ENCODE measurements at regions not wholly inside any gene's neighbourhood (a gene's known extent, or its start where the extent isn't known, plus 50 kb on each side); places are given as distances from the start of the nearest gene placed in this dataset.

- Histone ChIP-seq H3K4me2 (replicated peaks; ENCODE audit: extremely low read depth, low read length, poor library complexity, severe bottlenecking) (no peak overlapping the region), H3K9ac (ENCODE audit: insufficient read depth, low read length, poor library complexity, severe bottlenecking) (no peak overlapping the region), H3K79me2 (ENCODE audit: insufficient read depth, low read length) (no peaks in the 10 kb centered on the region), H3K27ac (ENCODE audit: low read depth in 1 of 2, low read length in 2 of 2) (no peak overlapping the region), H3K9me3 (replicated peaks in 1 of 2; ENCODE audit: control insufficient read depth in 1 of 2, insufficient read depth in 1 of 2, low read length in 2 of 2) (no peaks in the 10 kb centered on the region), H3K4me3 (replicated peaks in 1 of 3; ENCODE audit: low read depth in 2 of 3, low read length in 3 of 3) (no peak overlapping the region), H3K4me1 (ENCODE audit: control insufficient read depth in 1 of 2, insufficient read depth in 2 of 2, low read length in 2 of 2) (no peaks in the 10 kb centered on the region), H2AFZ (ENCODE audit: insufficient read depth, low read depth, low read length, poor library complexity, severe bottlenecking) (no peak overlapping the region), H4K20me1 (ENCODE audit: insufficient read depth, low read length) (no peaks in the 10 kb centered on the region), H3K27me3 (ENCODE audit: control insufficient read depth in 2 of 2, insufficient read depth in 2 of 2, low read length in 2 of 2) (no peaks in the 10 kb centered on the region), H3K36me3 (replicated peaks in 1 of 2; ENCODE audit: control insufficient read depth in 1 of 2, insufficient read depth in 2 of 2, low read length in 2 of 2) (no peaks in the 10 kb centered on the region)
- no peaks in the 10 kb centered on the region for H3K4me1 Mint-ChIP-seq
- no peak for DNase-seq
- WGBS (ENCODE audit: insufficient coverage): no CpG with 5 or more reads among the region's 2 CpGs
- no peak for TF ChIP-seq CTCF (IDR thresholded peaks at IDR 0.05)
- no peak overlapping the region for H3K4me3 Mint-ChIP-seq
- H3K27ac Mint-ChIP-seq: no peak overlapping the region
- peaks cover 0 to 16% (median 3%) of the 10 kb centered on the region in 7 donors for H3K9me3 Mint-ChIP-seq
- no peaks in the 10 kb centered on the region for H3K36me3 Mint-ChIP-seq
- peaks cover 0 to 3% (median 2%) of the 10 kb centered on the region in 3 donors for H3K27me3 Mint-ChIP-seq (ENCODE audit: low read depth in 3 of 3)
- intact Hi-C loops (cut with micrococcal nuclease): no loop called here
These were observed 519.8 kb upstream of the TMPO start for GRCh38 chr12:97995559-97995958.

GRCh38 chr12:98001430-98001829 is 514.0 kb upstream of the TMPO start:
- Histone ChIP-seq H3K36me3 (replicated peaks in 1 of 2; ENCODE audit: control insufficient read depth in 1 of 2, insufficient read depth in 2 of 2, low read length in 2 of 2) (no peaks in the 10 kb centered on the region), H4K20me1 (ENCODE audit: insufficient read depth, low read length) (no peaks in the 10 kb centered on the region), H3K9ac (ENCODE audit: insufficient read depth, low read length, poor library complexity, severe bottlenecking) (no peak overlapping the region), H3K4me2 (replicated peaks; ENCODE audit: extremely low read depth, low read length, poor library complexity, severe bottlenecking) (no peak overlapping the region), H2AFZ (ENCODE audit: insufficient read depth, low read depth, low read length, poor library complexity, severe bottlenecking) (no peak overlapping the region), H3K9me3 (replicated peaks in 1 of 2; ENCODE audit: control insufficient read depth in 1 of 2, insufficient read depth in 1 of 2, low read length in 2 of 2) (no peaks in the 10 kb centered on the region), H3K27me3 (ENCODE audit: control insufficient read depth in 2 of 2, insufficient read depth in 2 of 2, low read length in 2 of 2) (no peaks in the 10 kb centered on the region), H3K4me3 (replicated peaks in 1 of 3; ENCODE audit: low read depth in 2 of 3, low read length in 3 of 3) (no peak overlapping the region), H3K79me2 (ENCODE audit: insufficient read depth, low read length) (no peaks in the 10 kb centered on the region), H3K4me1 (ENCODE audit: control insufficient read depth in 1 of 2, insufficient read depth in 2 of 2, low read length in 2 of 2) (no peaks in the 10 kb centered on the region), H3K27ac (ENCODE audit: low read depth in 1 of 2, low read length in 2 of 2) (no peak overlapping the region)
- Mint-ChIP-seq H3K4me3 (no peak overlapping the region), H3K27me3 (ENCODE audit: low read depth in 3 of 3) (peaks cover 0 to 4% (median 0%) of the 10 kb centered on the region in 3 donors), H3K4me1 (no peaks in the 10 kb centered on the region), H3K27ac (peak overlapping the region in 1 of 7 donors; percentile 4), H3K36me3 (no peaks in the 10 kb centered on the region), H3K9me3 (no peaks in the 10 kb centered on the region)
- no peak for DNase-seq
- no peak for TF ChIP-seq CTCF (IDR thresholded peaks at IDR 0.05)
- no CpG with 5 or more reads among the region's 3 CpGs for WGBS (ENCODE audit: insufficient coverage)
- intact Hi-C loops (cut with micrococcal nuclease): no loop called here
